ENCODE measurements at regions not wholly inside any gene's neighbourhood (a gene's known extent, or its start where the extent isn't known, plus 50 kb on each side); places are given as distances from the start of the nearest gene placed in this dataset.
A peak's percentile ranks its signal among the peaks of the same experiment; 100 is the strongest.
"Not testable (repeated sequence)": the region's sequence is repeated elsewhere in the genome, so short reads cannot be mapped to it uniquely, and the experiment has no call there.

- no peak for DNase-seq (ENCODE audit: low read depth)
- TF ChIP-seq CTCF (conservative IDR thresholded peaks at IDR 0.05; ENCODE audit: low read length), result no peak
- H3K4me3 ChIP-seq (ENCODE audit: low read length), result no peak overlapping the region
Measured at GRCh38 chr4:107452717-107453630, 267.1 kb downstream of the PAPSS1 start.

GRCh38 chr4:107449611-107450369 is 270.2 kb downstream of the PAPSS1 start:
- DNase-seq (ENCODE audit: low read depth), result peak; percentile 9
- TF ChIP-seq CTCF (conservative IDR thresholded peaks at IDR 0.05; ENCODE audit: low read length), result no peak
- H3K4me3 ChIP-seq (ENCODE audit: low read length), result no peak overlapping the region

GRCh38 chr4:107442538-107443111 is 277.4 kb downstream of the PAPSS1 start:
- TF ChIP-seq CTCF (conservative IDR thresholded peaks at IDR 0.05; ENCODE audit: low read length), result no peak
- DNase-seq (ENCODE audit: low read depth), result no peak
- no peak overlapping the region for H3K4me3 ChIP-seq (ENCODE audit: low read length)

GRCh38 chr4:107439401-107439800 is 280.6 kb downstream of the PAPSS1 start:
- no peak for DNase-seq (ENCODE audit: low read depth)
- no peak overlapping the region for H3K4me3 ChIP-seq (ENCODE audit: low read length)
- TF ChIP-seq CTCF (conservative IDR thresholded peaks at IDR 0.05; ENCODE audit: low read length), result no peak

GRCh38 chr4:107436471-107436870 is 283.6 kb downstream of the PAPSS1 start:
- DNase-seq (ENCODE audit: low read depth), result not testable (repeated sequence)

GRCh38 chr4:107432451-107432850 is 287.6 kb downstream of the PAPSS1 start:
- DNase-seq (ENCODE audit: low read depth), result no peak
- TF ChIP-seq CTCF (conservative IDR thresholded peaks at IDR 0.05; ENCODE audit: low read length), result no peak
- H3K4me3 ChIP-seq (ENCODE audit: low read length), result no peak overlapping the region

More at GRCh38 chr4:107436471-107436870, 283.6 kb downstream of the PAPSS1 start:
- not testable (repeated sequence) for H3K4me3 ChIP-seq (ENCODE audit: low read length)

GRCh38 chr4:107423677-107424405 is 296.2 kb downstream of the PAPSS1 start:
- peak; percentile 16 for DNase-seq (ENCODE audit: low read depth)
- TF ChIP-seq CTCF (conservative IDR thresholded peaks at IDR 0.05; ENCODE audit: low read length), result no peak
- H3K4me3 ChIP-seq (ENCODE audit: low read length), result no peak overlapping the region

- not testable (repeated sequence) for DNase-seq (ENCODE audit: low read depth); H3K4me3 ChIP-seq (ENCODE audit: low read length)
Measured at GRCh38 chr4:107419536-107419935, 300.5 kb downstream of the PAPSS1 start.

Measured in AG10803 (cell line).